Fibroblast of lung (primary cell): ENCODE measurements at regions not wholly inside any gene's neighbourhood (a gene's known extent, or its start where the extent isn't known, plus 50 kb on each side); places are given as distances from the start of the nearest gene placed in this dataset.

Source experiments
- DNase-seq, 2 donors: peaks; one replicate each; pipeline versions ENCODE4 v3.0.0 to v3.0.0-alpha.2; 2010; ENCODE audit warnings: low read depth in 2 of 2
- H2AFZ ChIP-seq: 2 replicates; pipeline ENCODE4 v1.5.1; 2012; ENCODE audit warnings: low read length, control low read depth, inconsistent platforms
- H3K27ac ChIP-seq: 2 replicates; pipeline ENCODE4 v1.5.1; 2011; ENCODE audit warnings: low read length, control low read depth; ENCODE audit not compliant: insufficient read depth
- H3K27me3 ChIP-seq: 2 replicates; pipeline ENCODE4 v1.5.1; 2011; ENCODE audit warnings: mild to moderate bottlenecking, low read length; ENCODE audit not compliant: control insufficient read depth, insufficient read depth
- H3K36me3 ChIP-seq: 2 replicates; pipeline ENCODE4 v1.5.1; 2011; ENCODE audit warnings: low read length; ENCODE audit not compliant: control insufficient read depth, insufficient read depth
- H3K4me1 ChIP-seq: 2 replicates; pipeline ENCODE4 v1.5.1; 2011; ENCODE audit warnings: low read length; ENCODE audit not compliant: control insufficient read depth, insufficient read depth; ENCODE audit errors: extremely low read depth
- H3K4me2 ChIP-seq: 2 replicates; pipeline ENCODE4 v1.5.1; 2011; ENCODE audit warnings: low read length, control low read depth; ENCODE audit not compliant: insufficient read depth; ENCODE audit errors: extremely low read depth
- H3K4me3 ChIP-seq, 4 experiments: fragments of 200-600 bp in 1 of 4; sonication (generic) in 1 of 4; replicated peaks in 1 of 4; 2 replicates each; pipeline ENCODE4 v1.5.1; 2011 to 2016; ENCODE audit warnings: low read length in 4 of 4, low read depth in 3 of 4, mild to moderate bottlenecking in 3 of 4, control low read depth in 2 of 4, inconsistent platforms in 1 of 4, mixed read lengths in 1 of 4; ENCODE audit not compliant: insufficient read depth in 1 of 4; ENCODE audit errors: control extremely low read depth in 1 of 4
- H3K79me2 ChIP-seq: 2 replicates; pipeline ENCODE4 v1.5.1; 2012; ENCODE audit warnings: mild to moderate bottlenecking, low read length, inconsistent platforms; ENCODE audit not compliant: control insufficient read depth, insufficient read depth
- H3K9ac ChIP-seq: 2 replicates; pipeline ENCODE4 v1.5.1; 2011; ENCODE audit warnings: mild to moderate bottlenecking, low read length, control low read depth; ENCODE audit not compliant: insufficient read depth
- H3K9me3 ChIP-seq: 2 replicates; pipeline ENCODE4 v1.5.1; 2012; ENCODE audit warnings: low read depth, low read length; ENCODE audit not compliant: control insufficient read depth, insufficient read depth
- H4K20me1 ChIP-seq: 2 replicates; pipeline ENCODE4 v1.5.1; 2011; ENCODE audit warnings: low read length; ENCODE audit not compliant: control insufficient read depth, insufficient read depth; ENCODE audit errors: extremely low read depth
- CTCF ChIP-seq, 2 donors: IDR thresholded peaks in 1 of 2; conservative IDR thresholded peaks in 1 of 2; 1 replicate in 1 of 2; 2 replicates in 1 of 2; pipeline ENCODE4 v1.5.1; 2011 to 2012; ENCODE audit warnings: low read length in 2 of 2, control low read depth in 1 of 2, inconsistent platforms in 1 of 2, low read depth in 1 of 2, mild to moderate bottlenecking in 1 of 2
- EZH2 ChIP-seq: IDR thresholded peaks from 2 replicates; pipeline ENCODE4 v1.5.1; 2012; ENCODE audit warnings: low read length, control low read depth, mild to moderate bottlenecking; ENCODE audit errors: missing control alignments

DNA sequence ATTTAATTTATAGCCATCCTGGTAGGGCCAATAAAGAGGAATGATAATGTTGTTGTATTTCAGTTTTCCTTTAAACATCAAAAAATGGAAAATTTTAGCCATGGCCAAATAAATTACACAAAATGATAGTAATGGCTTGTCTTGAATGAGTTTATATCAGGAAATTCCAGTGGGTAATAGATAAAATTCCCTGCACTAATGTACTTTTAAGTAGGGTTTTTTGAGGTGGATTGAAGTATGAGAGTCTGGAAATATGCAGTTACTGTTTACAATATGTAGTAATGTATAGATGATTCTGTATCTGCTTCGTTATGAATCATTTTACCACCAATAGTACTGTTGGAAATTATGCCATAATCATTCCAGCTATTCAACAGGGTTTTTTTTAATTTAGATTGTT, 219.4 kb upstream of the ROBO2 start:
- Histone ChIP-seq H3K4me1 (no peaks in the 10 kb centered on the region), H4K20me1 (no peaks in the 10 kb centered on the region), H3K36me3 (no peaks in the 10 kb centered on the region), H3K27me3 (no peaks in the 10 kb centered on the region), H3K79me2 (no peaks in the 10 kb centered on the region), H3K27ac (no peak overlapping the region), H3K4me2 (no peak overlapping the region), H3K9ac (no peak overlapping the region), H3K4me3 (no peak overlapping the region), H2AFZ (no peak overlapping the region), H3K9me3 (no peaks in the 10 kb centered on the region)
- no peak for DNase-seq
- TF ChIP-seq EZH2 (no peak), CTCF (conservative IDR thresholded peaks at IDR 0.05 in 1 of 2, IDR thresholded peaks at IDR 0.05 in 1 of 2; ENCODE audit: low read depth in 1 of 2, low read length in 2 of 2) (no peak)

DNA sequence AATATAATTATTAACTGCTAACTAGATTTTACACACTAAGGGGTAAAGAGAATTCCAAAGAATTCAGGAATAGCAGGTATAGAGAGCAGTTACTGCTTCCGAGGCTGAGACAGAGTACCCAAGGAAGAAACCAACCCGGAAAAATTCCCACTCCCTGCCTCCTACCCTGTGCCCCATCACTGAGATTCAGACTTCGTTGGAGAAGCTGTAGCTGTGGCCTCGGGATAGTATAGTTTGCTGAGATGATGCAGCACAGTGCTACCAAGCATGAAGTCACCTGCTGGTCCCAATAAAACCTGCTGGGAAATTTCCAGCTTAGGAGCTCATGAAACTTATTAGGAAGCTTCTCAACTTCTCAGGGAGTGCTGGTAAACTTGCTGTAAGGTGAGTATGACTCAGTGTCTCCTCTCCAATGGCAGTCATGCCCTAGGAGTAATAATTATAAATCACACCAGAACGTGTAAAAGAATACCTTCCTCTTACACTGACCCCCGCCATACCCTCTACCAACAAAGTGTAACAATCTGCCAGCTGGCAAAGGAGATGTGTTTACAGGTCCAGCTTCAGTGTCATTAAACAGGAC, 215.2 kb upstream of the ROBO2 start:
- Histone ChIP-seq H3K4me2 (no peak overlapping the region), H3K36me3 (no peaks in the 10 kb centered on the region), H3K79me2 (no peaks in the 10 kb centered on the region), H4K20me1 (no peaks in the 10 kb centered on the region), H3K27me3 (no peaks in the 10 kb centered on the region), H3K4me1 (no peaks in the 10 kb centered on the region), H3K4me3 (no peak overlapping the region), H2AFZ (no peak overlapping the region), H3K9ac (no peak overlapping the region), H3K27ac (no peak overlapping the region), H3K9me3 (no peaks in the 10 kb centered on the region)
- TF ChIP-seq CTCF (conservative IDR thresholded peaks at IDR 0.05 in 1 of 2, IDR thresholded peaks at IDR 0.05 in 1 of 2; ENCODE audit: low read depth in 1 of 2, low read length in 2 of 2) (no peak), EZH2 (no peak)
- no peak for DNase-seq

- no peak overlapping the region for H3K9ac ChIP-seq
- TF ChIP-seq EZH2 (no peak), CTCF (conservative IDR thresholded peaks at IDR 0.05 in 1 of 2, IDR thresholded peaks at IDR 0.05 in 1 of 2; ENCODE audit: low read depth in 1 of 2, low read length in 2 of 2) (no peak)
- H4K20me1 ChIP-seq: no peaks in the 10 kb centered on the region
- H3K79me2 ChIP-seq: no peaks in the 10 kb centered on the region
- H3K36me3 ChIP-seq: no peaks in the 10 kb centered on the region
- no peak for DNase-seq
- H3K4me3 ChIP-seq: no peak overlapping the region
- H3K4me1 ChIP-seq: no peaks in the 10 kb centered on the region
- no peak overlapping the region for H2AFZ ChIP-seq
- H3K4me2 ChIP-seq: no peak overlapping the region
- H3K9me3 ChIP-seq: no peaks in the 10 kb centered on the region
- no peak overlapping the region for H3K27ac ChIP-seq
- no peaks in the 10 kb centered on the region for H3K27me3 ChIP-seq
These were observed 213.0 kb upstream of the ROBO2 start for GRCh38 chr3:76826861-76827260.
